Smooth muscle cell (in vitro differentiated cells): ENCODE measurements at regions not wholly inside any gene's neighbourhood (a gene's known extent, or its start where the extent isn't known, plus 50 kb on each side); places are given as distances from the start of the nearest gene placed in this dataset.
"Not testable (repeated sequence)": the region's sequence is repeated elsewhere in the genome, so short reads cannot be mapped to it uniquely, and the experiment has no call there.

ENCODE experiments used
- DNase-seq: peaks from one replicate; lab custom pipeline; 2025; ENCODE audit not compliant: unreplicated experiment; lab: John Stamatoyannopoulos, UW
- H2AFZ ChIP-seq: fragments of 200-600 bp; sonication (generic); 2 replicates; pipeline ENCODE4 v1.6.0; 2016; ENCODE audit warnings: antibody characterized with exemption, low read depth, mild to moderate bottlenecking
- H3F3A ChIP-seq: fragments of 200-600 bp; sonication (generic); 2 replicates; pipeline ENCODE4 v1.6.0; 2017; ENCODE audit warnings: antibody characterized with exemption, low read depth
- H3K27ac ChIP-seq: fragments of 200-600 bp; sonication (generic); 2 replicates; pipeline ENCODE4 v1.5.1; 2016; ENCODE audit warnings: low read depth, mild to moderate bottlenecking
- H3K27me3 ChIP-seq: fragments of 200-600 bp; sonication (generic); 2 replicates; pipeline ENCODE4 v1.6.1; 2016; ENCODE audit warnings: low read depth, mild to moderate bottlenecking
- H3K36me3 ChIP-seq: fragments of 200-600 bp; sonication (generic); 2 replicates; pipeline ENCODE4 v1.5.1; 2016; ENCODE audit warnings: low read depth
- H3K4me1 ChIP-seq: fragments of 200-600 bp; sonication (generic); 2 replicates; pipeline ENCODE4 v1.5.1; 2016; ENCODE audit warnings: low read depth
- H3K4me2 ChIP-seq: fragments of 200-600 bp; sonication (generic); 2 replicates; pipeline ENCODE4 v1.6.0; 2016; ENCODE audit warnings: mild to moderate bottlenecking
- H3K4me3 ChIP-seq: fragments of 200-600 bp; sonication (generic); 2 replicates; pipeline ENCODE4 v1.5.1; 2016; ENCODE audit warnings: mild to moderate bottlenecking
- H3K79me2 ChIP-seq: fragments of 200-600 bp; sonication (generic); 2 replicates; pipeline ENCODE4 v1.6.0; 2016; ENCODE audit warnings: low read depth, mild to moderate bottlenecking
- H3K9ac ChIP-seq: fragments of 200-600 bp; sonication (generic); 2 replicates; pipeline ENCODE4 v1.6.0; 2016; ENCODE audit warnings: low read depth
- H3K9me3 ChIP-seq: fragments of 200-600 bp; sonication (generic); replicated peaks from 2 replicates; pipeline ENCODE4 v1.5.1; 2016; ENCODE audit warnings: low read depth
- H4K20me1 ChIP-seq: fragments of 200-600 bp; sonication (generic); 2 replicates; pipeline ENCODE4 v1.6.0; 2016; ENCODE audit warnings: low read depth
- WGBS: methylation state at CpG from one replicate; pipeline ENCODE4 v1.1.7; 2016; ENCODE audit warnings: low lambda C conversion rate; 5-methylcytosine and 5-hydroxymethylcytosine counted together
- TF ChIP-seq, protein P1 (sequence below): fragments of 200-600 bp; sonication (generic); IDR thresholded peaks from 2 replicates; pipeline ENCODE4 v1.5.1; 2017; ENCODE audit warnings: borderline replicate concordance, mild to moderate bottlenecking, antibody characterized with exemption; ENCODE audit not compliant: insufficient read depth, poor library complexity, severe bottlenecking

GRCh38 chr19:56905631-56906150, 65.2 kb upstream of the PEG3 start:
- H3K9ac ChIP-seq = no peak overlapping the region
- no peak for DNase-seq
- no peaks in the 10 kb centered on the region for H3K36me3 ChIP-seq
- H2AFZ ChIP-seq = no peak overlapping the region
- H3K27me3 ChIP-seq = no peaks in the 10 kb centered on the region
- WGBS = 82% methylated on average over 6 of the region's 6 CpGs
- no peaks in the 10 kb centered on the region for H3F3A ChIP-seq
- no peaks in the 10 kb centered on the region for H4K20me1 ChIP-seq
- no peak overlapping the region for H3K4me3 ChIP-seq
- H3K27ac ChIP-seq = no peak overlapping the region
- H3K4me2 ChIP-seq = no peak overlapping the region
- no peaks in the 10 kb centered on the region for H3K4me1 ChIP-seq
- H3K79me2 ChIP-seq = no peaks in the 10 kb centered on the region
- no peaks in the 10 kb centered on the region for H3K9me3 ChIP-seq
- TF ChIP-seq, protein P1, sequence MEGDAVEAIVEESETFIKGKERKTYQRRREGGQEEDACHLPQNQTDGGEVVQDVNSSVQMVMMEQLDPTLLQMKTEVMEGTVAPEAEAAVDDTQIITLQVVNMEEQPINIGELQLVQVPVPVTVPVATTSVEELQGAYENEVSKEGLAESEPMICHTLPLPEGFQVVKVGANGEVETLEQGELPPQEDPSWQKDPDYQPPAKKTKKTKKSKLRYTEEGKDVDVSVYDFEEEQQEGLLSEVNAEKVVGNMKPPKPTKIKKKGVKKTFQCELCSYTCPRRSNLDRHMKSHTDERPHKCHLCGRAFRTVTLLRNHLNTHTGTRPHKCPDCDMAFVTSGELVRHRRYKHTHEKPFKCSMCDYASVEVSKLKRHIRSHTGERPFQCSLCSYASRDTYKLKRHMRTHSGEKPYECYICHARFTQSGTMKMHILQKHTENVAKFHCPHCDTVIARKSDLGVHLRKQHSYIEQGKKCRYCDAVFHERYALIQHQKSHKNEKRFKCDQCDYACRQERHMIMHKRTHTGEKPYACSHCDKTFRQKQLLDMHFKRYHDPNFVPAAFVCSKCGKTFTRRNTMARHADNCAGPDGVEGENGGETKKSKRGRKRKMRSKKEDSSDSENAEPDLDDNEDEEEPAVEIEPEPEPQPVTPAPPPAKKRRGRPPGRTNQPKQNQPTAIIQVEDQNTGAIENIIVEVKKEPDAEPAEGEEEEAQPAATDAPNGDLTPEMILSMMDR = no peak

- Histone ChIP-seq H3K9me3 (peaks cover 3% of the 10 kb centered on the region), H3F3A (no peaks in the 10 kb centered on the region), H3K4me1 (no peaks in the 10 kb centered on the region), H3K4me3 (no peak overlapping the region), H3K9ac (no peak overlapping the region), H3K4me2 (no peak overlapping the region), H4K20me1 (no peaks in the 10 kb centered on the region), H2AFZ (no peak overlapping the region), H3K27ac (no peak overlapping the region), H3K79me2 (no peaks in the 10 kb centered on the region), H3K27me3 (no peaks in the 10 kb centered on the region), H3K36me3 (no peaks in the 10 kb centered on the region)
- DNase-seq = no peak
- TF ChIP-seq, protein P1 = no peak
- 78% methylated on average over 10 of the region's 10 CpGs for WGBS
These were observed 72.0 kb upstream of the PEG3 start for GRCh38 chr19:56912401-56913112.

GRCh38 chr19:56913113-56913455, 72.6 kb upstream of the PEG3 start:
- H3K4me1 ChIP-seq, H3K4me2 ChIP-seq, H3K4me3 ChIP-seq, H3K27ac ChIP-seq, H4K20me1 ChIP-seq, H3K36me3 ChIP-seq, H3K9me3 ChIP-seq, DNase-seq, H3K9ac ChIP-seq, H3F3A ChIP-seq, H3K27me3 ChIP-seq, H2AFZ ChIP-seq, H3K79me2 ChIP-seq: not testable (repeated sequence)
- WGBS = 89% methylated on average over 4 of the region's 4 CpGs

DNA sequence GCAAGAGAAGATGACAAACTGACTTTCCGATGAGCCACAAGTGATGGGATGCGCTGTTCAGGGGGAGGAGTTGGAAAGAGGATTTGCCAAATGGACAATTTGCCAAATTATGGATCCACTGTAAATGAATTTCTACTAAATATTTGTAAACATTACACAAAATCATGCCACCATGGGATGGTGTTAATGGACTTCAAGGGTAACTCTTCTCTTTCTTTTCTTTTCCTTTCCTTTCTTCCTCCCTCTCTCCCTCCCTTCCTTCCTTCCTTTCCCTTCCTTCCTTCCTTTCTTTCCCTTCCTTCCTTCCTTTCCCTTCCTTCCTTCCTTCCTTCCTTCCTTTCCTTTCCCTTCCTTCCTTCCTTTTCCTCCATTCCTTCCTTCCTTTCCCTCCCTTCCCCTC, 76.0 kb upstream of the PEG3 start:
- no peak overlapping the region for H3K9ac ChIP-seq
- H3K4me2 ChIP-seq = no peak overlapping the region
- no peak overlapping the region for H2AFZ ChIP-seq
- no peaks in the 10 kb centered on the region for H3F3A ChIP-seq
- no peak overlapping the region for H3K4me3 ChIP-seq
- no peaks in the 10 kb centered on the region for H3K36me3 ChIP-seq
- peaks cover 3% of the 10 kb centered on the region for H3K9me3 ChIP-seq
- 66% methylated on average over 2 of the region's 2 CpGs for WGBS
- H3K27ac ChIP-seq = no peak overlapping the region
- TF ChIP-seq, protein P1 = no peak
- H3K27me3 ChIP-seq = no peaks in the 10 kb centered on the region
- no peaks in the 10 kb centered on the region for H3K79me2 ChIP-seq
- no peaks in the 10 kb centered on the region for H4K20me1 ChIP-seq
- H3K4me1 ChIP-seq = no peaks in the 10 kb centered on the region
- no peak for DNase-seq
